SK-N-SH (cell line): ENCODE measurements at regions not wholly inside any gene's neighbourhood (a gene's known extent, or its start where the extent isn't known, plus 50 kb on each side); places are given as distances from the start of the nearest gene placed in this dataset.

ENCODE experiments used
- CTCF ChIA-PET: fragments of 300-600, 350-600 bp; formaldehyde crosslinking; extraction: SDS; loops from one replicate; lab custom pipeline; 2021; lab: Yijun Ruan, JAX
- POLR2A ChIA-PET: fragments of 350-600 bp; sonication (Branson Sonifier 250); formaldehyde crosslinking; extraction: SDS; loops from one replicate; lab custom pipeline; 2020; ENCODE audit warnings: antibody characterized with exemption, inconsistent platforms; lab: Yijun Ruan, JAX
- DNase-seq: peaks from one replicate; pipeline ENCODE4 v3.0.0; 2012
- H2AFZ ChIP-seq: fragments of 200-600 bp; sonication (generic); 2 replicates; pipeline ENCODE4 v1.8.1; 2016; ENCODE audit warnings: antibody characterized with exemption, mild to moderate bottlenecking, low read depth
- H3F3A ChIP-seq: fragments of 200-600 bp; sonication (generic); replicated peaks from 2 replicates; pipeline ENCODE3; 2016; ENCODE audit warnings: antibody characterized with exemption, mild to moderate bottlenecking; ENCODE audit not compliant: insufficient read depth
- H3K27ac ChIP-seq, 2 experiments: fragments of 200-500 bp in 1 of 2; fragments of 200-600 bp in 1 of 2; sonication (Bioruptor generic) in 1 of 2; sonication (generic), shearing (Covaris generic) in 1 of 2; 2 replicates each; pipeline versions ENCODE4 v1.5.1 to v1.6.1; 2014 to 2016; ENCODE audit warnings: low read depth in 2 of 2, inconsistent platforms in 1 of 2, low read length in 1 of 2, mild to moderate bottlenecking in 1 of 2, mixed read lengths in 1 of 2
- H3K27me3 ChIP-seq: fragments of 200-600 bp; sonication (generic), shearing (Covaris generic); 2 replicates; pipeline ENCODE4 v1.6.1; 2016; ENCODE audit warnings: mixed run types; ENCODE audit not compliant: insufficient read depth
- H3K36me3 ChIP-seq, 2 experiments: fragments of 200-500 bp in 1 of 2; fragments of 200-600 bp in 1 of 2; sonication (Bioruptor generic) in 1 of 2; sonication (generic) in 1 of 2; replicated peaks in 1 of 2; 2 replicates each; pipeline versions ENCODE3 to v1.5.1; 2014 to 2016; ENCODE audit warnings: low read length in 1 of 2, mild to moderate bottlenecking in 1 of 2; ENCODE audit not compliant: insufficient read depth in 2 of 2, control insufficient read depth in 1 of 2
- H3K4me1 ChIP-seq, 2 experiments: fragments of 200-500 bp in 1 of 2; fragments of 200-600 bp in 1 of 2; sonication (Bioruptor generic) in 1 of 2; sonication (generic), shearing (Covaris generic) in 1 of 2; 2 replicates each; pipeline versions ENCODE4 v1.5.1 to v1.6.1; 2014 to 2016; ENCODE audit warnings: low read depth in 1 of 2, low read length in 1 of 2, mixed run types in 1 of 2; ENCODE audit not compliant: insufficient read depth in 2 of 2, control insufficient read depth in 1 of 2
- H3K4me2 ChIP-seq: fragments of 200-600 bp; sonication (generic), shearing (Covaris generic); 2 replicates; pipeline ENCODE4 v1.6.1; 2017; ENCODE audit warnings: mixed run types
- H3K4me3 ChIP-seq, 2 experiments: fragments of 200-500 bp in 1 of 2; fragments of 200-600 bp in 1 of 2; sonication (Bioruptor generic) in 1 of 2; sonication (generic), shearing (Covaris generic) in 1 of 2; 2 replicates each; pipeline versions ENCODE4 v1.5.1 to v1.8.1; 2014 to 2016; ENCODE audit warnings: low read depth in 2 of 2, inconsistent platforms in 1 of 2, low read length in 1 of 2, mild to moderate bottlenecking in 1 of 2, mixed read lengths in 1 of 2, moderate library complexity in 1 of 2
- H3K79me2 ChIP-seq: fragments of 200-600 bp; sonication (generic); 2 replicates; pipeline ENCODE4 v1.8.1; 2017; ENCODE audit warnings: mild to moderate bottlenecking; ENCODE audit not compliant: insufficient read depth
- H3K9ac ChIP-seq: fragments of 200-600 bp; sonication (generic); 2 replicates; pipeline ENCODE4 v1.6.1; 2017; ENCODE audit warnings: mixed run types
- H3K9me2 ChIP-seq: fragments of 200-600 bp; sonication (generic); 2 replicates; pipeline ENCODE4 v1.6.1; 2017; ENCODE audit warnings: mixed run types
- H3K9me3 ChIP-seq: fragments of 200-600 bp; sonication (generic); 2 replicates; pipeline ENCODE4 v1.6.1; 2017; ENCODE audit warnings: mixed run types, mild to moderate bottlenecking, moderate library complexity
- H4K20me1 ChIP-seq: fragments of 200-600 bp; sonication (generic); 2 replicates; pipeline ENCODE4 v1.6.1; 2017; ENCODE audit warnings: mild to moderate bottlenecking, mixed run types; ENCODE audit not compliant: insufficient read depth
- EP300 ChIP-seq, 2 experiments: IDR thresholded peaks; 2 replicates each; pipeline versions ENCODE4 v1.4.0 to v1.6.1; 2012; ENCODE audit warnings: borderline replicate concordance in 1 of 2, low read depth in 1 of 2, low read length in 1 of 2
- FOSL2 ChIP-seq: IDR thresholded peaks from 2 replicates; pipeline ENCODE4 v1.4.0; 2012; ENCODE audit warnings: low read depth, mild to moderate bottlenecking, moderate library complexity, borderline replicate concordance
- FOXJ3 ChIP-seq: sonication (generic); formaldehyde crosslinking; IDR thresholded peaks from 2 replicates; pipeline ENCODE4 v1.5.1; 2020; ENCODE audit warnings: mild to moderate bottlenecking, missing genetic modification reagents
- JUND ChIP-seq: IDR thresholded peaks from 2 replicates; pipeline ENCODE4 v1.4.0; 2012
- MEF2A ChIP-seq: IDR thresholded peaks from 2 replicates; pipeline ENCODE4 v1.4.0; 2012; ENCODE audit warnings: low read depth, borderline replicate concordance
- MXI1 ChIP-seq: IDR thresholded peaks from 2 replicates; pipeline ENCODE4 v1.6.1; 2012; ENCODE audit warnings: mild to moderate bottlenecking, low read depth, low read length, improper control_type of control experiment
- NRF1 ChIP-seq: IDR thresholded peaks from 2 replicates; pipeline ENCODE4 v1.6.1; 2012; ENCODE audit warnings: low read depth, mild to moderate bottlenecking, low read length
- POLR2AphosphoS5 ChIP-seq: IDR thresholded peaks from 2 replicates; pipeline ENCODE4 v1.6.1; 2012; ENCODE audit warnings: low read depth, low read length
- RFX5 ChIP-seq: IDR thresholded peaks from 2 replicates; pipeline ENCODE4 v1.6.1; 2012; ENCODE audit warnings: mild to moderate bottlenecking, improper control_type of control experiment, low read length
- SIN3A ChIP-seq: IDR thresholded peaks from 2 replicates; pipeline ENCODE4 v1.6.1; 2012; ENCODE audit warnings: low read depth, mild to moderate bottlenecking, low read length, moderate library complexity, borderline replicate concordance
- SMC3 ChIP-seq: IDR thresholded peaks from 2 replicates; pipeline ENCODE4 v1.6.1; 2012; ENCODE audit warnings: low read depth, low read length, improper control_type of control experiment
- TAF1 ChIP-seq: IDR thresholded peaks from 2 replicates; pipeline ENCODE4 v1.6.1; 2012; ENCODE audit warnings: low read depth, mild to moderate bottlenecking, low read length, moderate library complexity, borderline replicate concordance
- TCF12 ChIP-seq: IDR thresholded peaks from 2 replicates; pipeline ENCODE4 v1.4.0; 2012
- TEAD4 ChIP-seq: IDR thresholded peaks from 2 replicates; pipeline ENCODE4 v1.4.0; 2012; ENCODE audit warnings: mild to moderate bottlenecking, borderline replicate concordance; ENCODE audit not compliant: insufficient read depth
- WGBS: methylation state at CpG from one replicate; pipeline ENCODE4 v1.1.6; 2017; ENCODE audit warnings: low lambda C conversion rate; 5-methylcytosine and 5-hydroxymethylcytosine counted together
- TF ChIP-seq, protein P1 (sequence below): fragments of 150-350 bp; IDR thresholded peaks from 2 replicates; pipeline ENCODE4 v1.6.1; 2017; ENCODE audit warnings: antibody characterized with exemption, low read length, low read depth, borderline replicate concordance
- TF ChIP-seq, protein P2 (sequence below): IDR thresholded peaks from 2 replicates; pipeline ENCODE4 v1.6.1; 2012; ENCODE audit warnings: mild to moderate bottlenecking, low read depth, low read length, moderate library complexity
- TF ChIP-seq, protein P3 (sequence below): IDR thresholded peaks from 2 replicates; pipeline ENCODE4; 2012
- TF ChIP-seq, protein P4 (sequence below): fragments of 150-350 bp; IDR thresholded peaks from 2 replicates; pipeline ENCODE4 v1.6.1; 2016; ENCODE audit warnings: mild to moderate bottlenecking, low read depth, low read length
- TF ChIP-seq, protein P5 (sequence below): IDR thresholded peaks from 2 replicates; pipeline ENCODE4 v1.4.0; 2012; ENCODE audit warnings: low read depth, borderline replicate concordance

DNA sequence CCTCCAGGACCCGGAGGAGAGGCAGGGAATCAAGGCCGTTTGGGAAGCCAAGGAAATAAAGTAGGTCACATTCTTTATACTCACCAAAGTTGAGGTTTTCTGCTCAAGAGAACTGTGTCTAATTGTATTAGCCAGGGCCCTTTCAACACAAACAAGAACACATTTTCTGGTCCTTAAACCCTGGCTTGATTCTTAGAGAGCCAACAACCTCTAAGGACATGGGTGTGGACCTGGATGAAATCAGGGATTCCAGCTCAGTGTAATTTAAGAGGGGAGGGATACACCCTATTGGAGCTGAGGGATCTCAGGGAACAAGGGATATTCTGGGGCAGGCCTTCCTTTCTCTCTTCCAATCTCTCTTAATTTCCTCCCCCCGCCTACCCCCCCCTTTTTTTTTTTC lies 104.8 kb downstream of the COL6A6 start:
- Histone ChIP-seq H3K4me3 (no peak overlapping the region), H3K36me3 (no peaks in the 10 kb centered on the region), H4K20me1 (no peaks in the 10 kb centered on the region), H3K9me3 (no peaks in the 10 kb centered on the region), H3F3A (no peaks in the 10 kb centered on the region), H3K4me2 (no peak overlapping the region), H3K27me3 (no peaks in the 10 kb centered on the region), H3K27ac (no peak overlapping the region), H3K9ac (no peak overlapping the region), H2AFZ (no peak overlapping the region), H3K4me1 (no peaks in the 10 kb centered on the region), H3K79me2 (no peaks in the 10 kb centered on the region), H3K9me2 (no peaks in the 10 kb centered on the region)
- WGBS, result 7% methylated on average over 3 of the region's 3 CpGs
- CTCF ChIA-PET, result no interaction called here
- no peak for DNase-seq
- no peak for TF ChIP-seq MEF2A
- no peak for TF ChIP-seq RFX5
- no peak for TF ChIP-seq FOSL2
- no peak for TF ChIP-seq SIN3A
- POLR2A ChIA-PET, result no interaction called here

DNA sequence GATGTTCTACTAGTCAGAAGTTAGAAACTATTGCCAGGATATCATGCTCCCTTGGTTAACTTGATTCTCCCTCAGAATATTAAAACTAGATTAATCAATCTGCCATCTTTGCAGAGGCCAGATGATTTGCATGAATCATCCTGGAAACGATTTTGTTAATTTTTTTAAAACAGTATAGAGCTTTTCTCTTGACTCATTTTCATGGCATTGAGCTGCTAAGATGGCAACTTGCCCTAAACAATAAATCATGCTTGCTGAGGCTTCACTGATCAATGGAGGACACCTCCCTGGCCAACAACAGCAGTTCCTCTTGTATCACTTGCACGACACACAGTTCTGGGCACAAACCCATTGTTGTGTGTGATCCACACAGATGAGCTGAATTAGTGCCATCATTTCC lies 109.1 kb downstream of the COL6A6 start:
- Histone ChIP-seq H3K4me3 (no peak overlapping the region), H4K20me1 (no peaks in the 10 kb centered on the region), H3K36me3 (no peaks in the 10 kb centered on the region), H2AFZ (no peak overlapping the region), H3K79me2 (no peaks in the 10 kb centered on the region), H3K9me3 (no peaks in the 10 kb centered on the region), H3K9me2 (no peaks in the 10 kb centered on the region), H3F3A (no peaks in the 10 kb centered on the region), H3K4me2 (no peak overlapping the region), H3K9ac (no peak overlapping the region), H3K27me3 (no peaks in the 10 kb centered on the region), H3K4me1 (no peaks in the 10 kb centered on the region), H3K27ac (no peak overlapping the region)
- POLR2A ChIA-PET, result no interaction called here
- CTCF ChIA-PET, result no interaction called here
- WGBS, result 13% methylated on average over 2 of the region's 2 CpGs
- TF ChIP-seq, protein P1, sequence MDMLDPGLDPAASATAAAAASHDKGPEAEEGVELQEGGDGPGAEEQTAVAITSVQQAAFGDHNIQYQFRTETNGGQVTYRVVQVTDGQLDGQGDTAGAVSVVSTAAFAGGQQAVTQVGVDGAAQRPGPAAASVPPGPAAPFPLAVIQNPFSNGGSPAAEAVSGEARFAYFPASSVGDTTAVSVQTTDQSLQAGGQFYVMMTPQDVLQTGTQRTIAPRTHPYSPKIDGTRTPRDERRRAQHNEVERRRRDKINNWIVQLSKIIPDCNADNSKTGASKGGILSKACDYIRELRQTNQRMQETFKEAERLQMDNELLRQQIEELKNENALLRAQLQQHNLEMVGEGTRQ, result no peak
- no peak for TF ChIP-seq RFX5
- TF ChIP-seq, protein P2, sequence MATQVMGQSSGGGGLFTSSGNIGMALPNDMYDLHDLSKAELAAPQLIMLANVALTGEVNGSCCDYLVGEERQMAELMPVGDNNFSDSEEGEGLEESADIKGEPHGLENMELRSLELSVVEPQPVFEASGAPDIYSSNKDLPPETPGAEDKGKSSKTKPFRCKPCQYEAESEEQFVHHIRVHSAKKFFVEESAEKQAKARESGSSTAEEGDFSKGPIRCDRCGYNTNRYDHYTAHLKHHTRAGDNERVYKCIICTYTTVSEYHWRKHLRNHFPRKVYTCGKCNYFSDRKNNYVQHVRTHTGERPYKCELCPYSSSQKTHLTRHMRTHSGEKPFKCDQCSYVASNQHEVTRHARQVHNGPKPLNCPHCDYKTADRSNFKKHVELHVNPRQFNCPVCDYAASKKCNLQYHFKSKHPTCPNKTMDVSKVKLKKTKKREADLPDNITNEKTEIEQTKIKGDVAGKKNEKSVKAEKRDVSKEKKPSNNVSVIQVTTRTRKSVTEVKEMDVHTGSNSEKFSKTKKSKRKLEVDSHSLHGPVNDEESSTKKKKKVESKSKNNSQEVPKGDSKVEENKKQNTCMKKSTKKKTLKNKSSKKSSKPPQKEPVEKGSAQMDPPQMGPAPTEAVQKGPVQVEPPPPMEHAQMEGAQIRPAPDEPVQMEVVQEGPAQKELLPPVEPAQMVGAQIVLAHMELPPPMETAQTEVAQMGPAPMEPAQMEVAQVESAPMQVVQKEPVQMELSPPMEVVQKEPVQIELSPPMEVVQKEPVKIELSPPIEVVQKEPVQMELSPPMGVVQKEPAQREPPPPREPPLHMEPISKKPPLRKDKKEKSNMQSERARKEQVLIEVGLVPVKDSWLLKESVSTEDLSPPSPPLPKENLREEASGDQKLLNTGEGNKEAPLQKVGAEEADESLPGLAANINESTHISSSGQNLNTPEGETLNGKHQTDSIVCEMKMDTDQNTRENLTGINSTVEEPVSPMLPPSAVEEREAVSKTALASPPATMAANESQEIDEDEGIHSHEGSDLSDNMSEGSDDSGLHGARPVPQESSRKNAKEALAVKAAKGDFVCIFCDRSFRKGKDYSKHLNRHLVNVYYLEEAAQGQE, result no peak
- no peak for TF ChIP-seq TEAD4
- TF ChIP-seq, protein P3, sequence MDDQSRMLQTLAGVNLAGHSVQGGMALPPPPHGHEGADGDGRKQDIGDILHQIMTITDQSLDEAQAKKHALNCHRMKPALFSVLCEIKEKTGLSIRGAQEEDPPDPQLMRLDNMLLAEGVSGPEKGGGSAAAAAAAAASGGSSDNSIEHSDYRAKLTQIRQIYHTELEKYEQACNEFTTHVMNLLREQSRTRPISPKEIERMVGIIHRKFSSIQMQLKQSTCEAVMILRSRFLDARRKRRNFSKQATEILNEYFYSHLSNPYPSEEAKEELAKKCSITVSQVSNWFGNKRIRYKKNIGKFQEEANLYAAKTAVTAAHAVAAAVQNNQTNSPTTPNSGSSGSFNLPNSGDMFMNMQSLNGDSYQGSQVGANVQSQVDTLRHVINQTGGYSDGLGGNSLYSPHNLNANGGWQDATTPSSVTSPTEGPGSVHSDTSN, result no peak
- TF ChIP-seq, protein P4, sequence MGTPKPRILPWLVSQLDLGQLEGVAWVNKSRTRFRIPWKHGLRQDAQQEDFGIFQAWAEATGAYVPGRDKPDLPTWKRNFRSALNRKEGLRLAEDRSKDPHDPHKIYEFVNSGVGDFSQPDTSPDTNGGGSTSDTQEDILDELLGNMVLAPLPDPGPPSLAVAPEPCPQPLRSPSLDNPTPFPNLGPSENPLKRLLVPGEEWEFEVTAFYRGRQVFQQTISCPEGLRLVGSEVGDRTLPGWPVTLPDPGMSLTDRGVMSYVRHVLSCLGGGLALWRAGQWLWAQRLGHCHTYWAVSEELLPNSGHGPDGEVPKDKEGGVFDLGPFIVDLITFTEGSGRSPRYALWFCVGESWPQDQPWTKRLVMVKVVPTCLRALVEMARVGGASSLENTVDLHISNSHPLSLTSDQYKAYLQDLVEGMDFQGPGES, result no peak
- TF ChIP-seq, protein P5, sequence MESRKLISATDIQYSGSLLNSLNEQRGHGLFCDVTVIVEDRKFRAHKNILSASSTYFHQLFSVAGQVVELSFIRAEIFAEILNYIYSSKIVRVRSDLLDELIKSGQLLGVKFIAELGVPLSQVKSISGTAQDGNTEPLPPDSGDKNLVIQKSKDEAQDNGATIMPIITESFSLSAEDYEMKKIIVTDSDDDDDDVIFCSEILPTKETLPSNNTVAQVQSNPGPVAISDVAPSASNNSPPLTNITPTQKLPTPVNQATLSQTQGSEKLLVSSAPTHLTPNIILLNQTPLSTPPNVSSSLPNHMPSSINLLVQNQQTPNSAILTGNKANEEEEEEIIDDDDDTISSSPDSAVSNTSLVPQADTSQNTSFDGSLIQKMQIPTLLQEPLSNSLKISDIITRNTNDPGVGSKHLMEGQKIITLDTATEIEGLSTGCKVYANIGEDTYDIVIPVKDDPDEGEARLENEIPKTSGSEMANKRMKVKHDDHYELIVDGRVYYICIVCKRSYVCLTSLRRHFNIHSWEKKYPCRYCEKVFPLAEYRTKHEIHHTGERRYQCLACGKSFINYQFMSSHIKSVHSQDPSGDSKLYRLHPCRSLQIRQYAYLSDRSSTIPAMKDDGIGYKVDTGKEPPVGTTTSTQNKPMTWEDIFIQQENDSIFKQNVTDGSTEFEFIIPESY, result no peak
- no peak for TF ChIP-seq SIN3A
- no peak for TF ChIP-seq POLR2AphosphoS5
- TF ChIP-seq MXI1, result no peak
- TF ChIP-seq SMC3, result no peak
- TF ChIP-seq JUND, result no peak
- TF ChIP-seq TAF1, result no peak
- no peak for TF ChIP-seq FOXJ3 (CRISPR knock-in tag)
- no peak for TF ChIP-seq TCF12
- no peak for TF ChIP-seq EP300 (IDR thresholded peaks at IDR 0.05; ENCODE audit: borderline replicate concordance in 1 of 2, low read depth in 1 of 2, low read length in 1 of 2)
- TF ChIP-seq NRF1, result no peak
- no peak for DNase-seq
